Colonic mucosa (tissue), 4 donors: ENCODE measurements at regions not wholly inside any gene's neighbourhood (a gene's known extent, or its start where the extent isn't known, plus 50 kb on each side); places are given as distances from the start of the nearest gene placed in this dataset.

ENCODE experiments used
- DNase-seq: peaks from one replicate; pipeline ENCODE4 v3.0.0-alpha.2; 2020
- H3K27ac ChIP-seq: fragments of 200-600 bp; one replicate; pipeline ENCODE4 v1.8.0; 2021
- H3K27me3 ChIP-seq: fragments of 200-600 bp; one replicate; pipeline ENCODE4 v1.8.0; 2021
- H3K36me3 ChIP-seq: fragments of 200-600 bp; one replicate; pipeline ENCODE4 v1.8.0; 2021
- H3K4me1 ChIP-seq: fragments of 200-600 bp; one replicate; pipeline ENCODE4 v1.8.0; 2021; ENCODE audit warnings: mild to moderate bottlenecking
- H3K4me3 ChIP-seq: fragments of 200-600 bp; one replicate; pipeline ENCODE4 v1.8.0; 2021
- H3K9ac ChIP-seq, 2 donors: one replicate each; pipeline ENCODE4 v1.7.0; 2013; ENCODE audit warnings: control low read depth in 2 of 2, low read depth in 2 of 2, low read length in 2 of 2
- H3K9me3 ChIP-seq: fragments of 200-600 bp; one replicate; pipeline ENCODE4 v1.8.0; 2021
- CTCF ChIP-seq: fragments of 200-600 bp; IDR thresholded peaks from one replicate; pipeline ENCODE4 v1.8.0; 2022; ENCODE audit warnings: antibody characterized with exemption, mild to moderate bottlenecking
- intact Hi-C: fragments of 100-400 bp; cut with DNase I; formaldehyde crosslinking; loops from one replicate; pipeline ENCODE4 v1.14.1; 2022
- donor health status: healthy.
- donor health status: DM: no; HTN: no; CAD: no.
- donor health status: DM: no; HTN: no; CAD: no.

DNA sequence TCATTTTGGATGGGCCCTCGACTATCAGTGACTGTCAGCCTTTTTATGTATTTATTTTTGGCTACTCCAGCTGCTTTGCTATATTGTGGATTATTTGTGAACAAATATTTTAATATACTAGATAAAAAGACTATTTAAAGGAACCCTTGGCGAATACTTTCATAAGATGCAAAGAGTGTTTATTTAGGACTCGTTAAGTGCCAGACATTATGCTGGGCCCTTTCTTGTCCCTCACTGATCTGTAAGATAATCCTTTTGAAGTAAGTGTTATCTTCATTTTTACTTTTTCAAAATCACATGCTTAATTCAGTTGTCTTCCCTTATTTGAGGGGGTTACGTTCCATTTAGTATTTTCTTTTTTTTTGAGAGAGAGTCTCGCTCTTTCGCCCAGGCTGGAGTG lies 376.8 kb upstream of the C2CD4B start:
- DNase-seq = no peak
- Histone ChIP-seq H3K36me3 (no peaks in the 10 kb centered on the region), H3K9me3 (no peaks in the 10 kb centered on the region), H3K27me3 (no peaks in the 10 kb centered on the region), H3K4me3 (no peak overlapping the region), H3K9ac (no peak overlapping the region), H3K27ac (no peak overlapping the region), H3K4me1 (no peaks in the 10 kb centered on the region)
- intact Hi-C loops = loop anchor here (10.0 kb wide), 1 partner anchor 147 kb away; the partner anchor contains the start of gene TLN2
- no peak for TF ChIP-seq CTCF

GRCh38 chr15:62544446-62544845 lies 379.4 kb upstream of the C2CD4B start:
- Histone ChIP-seq H3K4me1 (no peaks in the 10 kb centered on the region), H3K9ac (no peak overlapping the region), H3K36me3 (no peaks in the 10 kb centered on the region), H3K9me3 (no peaks in the 10 kb centered on the region), H3K27me3 (no peaks in the 10 kb centered on the region), H3K4me3 (no peak overlapping the region), H3K27ac (no peak overlapping the region)
- DNase-seq = no peak
- no peak for TF ChIP-seq CTCF
- intact Hi-C loops = loop anchor here (10.0 kb wide), 1 partner anchor 150 kb away; the partner anchor contains the start of gene TLN2

GRCh38 chr15:62545467-62546227 lies 380.6 kb upstream of the C2CD4B start:
- Histone ChIP-seq H3K4me1 (no peaks in the 10 kb centered on the region), H3K27me3 (no peaks in the 10 kb centered on the region), H3K36me3 (no peaks in the 10 kb centered on the region), H3K27ac (no peak overlapping the region), H3K4me3 (no peak overlapping the region), H3K9ac (peak overlapping the region in 1 of 2 donors; percentile 35), H3K9me3 (no peaks in the 10 kb centered on the region)
- no peak for TF ChIP-seq CTCF
- DNase-seq = peak; percentile 59
- intact Hi-C loops = loop anchor here (10.0 kb wide), 1 partner anchor 151 kb away; the partner anchor contains the start of gene TLN2

- intact Hi-C loops = loop anchor here (10.0 kb wide), 1 partner anchor 152 kb away; the partner anchor contains the start of gene TLN2
- no peak overlapping the region for H3K9ac ChIP-seq
- H3K4me1 ChIP-seq = no peaks in the 10 kb centered on the region
- H3K27ac ChIP-seq = no peak overlapping the region
- no peaks in the 10 kb centered on the region for H3K9me3 ChIP-seq
- no peaks in the 10 kb centered on the region for H3K27me3 ChIP-seq
- H3K36me3 ChIP-seq = no peaks in the 10 kb centered on the region
- no peak for DNase-seq
- TF ChIP-seq CTCF = no peak
- H3K4me3 ChIP-seq = no peak overlapping the region
Observed at GRCh38 chr15:62546628-62547027, 381.5 kb upstream of the C2CD4B start.

DNA sequence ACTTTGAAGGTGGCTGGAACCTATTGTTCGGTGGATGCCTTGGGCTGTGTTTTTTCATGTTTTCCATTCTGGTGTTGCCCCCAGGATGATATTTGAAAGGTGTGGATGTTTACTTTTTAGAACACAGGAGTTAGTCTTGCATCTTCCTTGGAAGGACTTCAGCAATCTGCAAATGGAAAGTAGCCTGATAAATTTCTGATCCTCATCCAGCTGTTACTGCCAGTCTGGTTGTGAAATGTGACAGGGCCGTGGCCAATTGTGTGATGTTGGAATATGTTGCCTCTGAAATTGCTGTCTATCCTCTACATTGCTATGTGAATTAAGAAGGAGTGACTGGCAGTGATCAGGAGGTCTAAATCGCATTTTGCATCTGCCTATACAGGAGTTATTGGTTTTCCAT lies 382.5 kb upstream of the C2CD4B start:
- Histone ChIP-seq H3K27ac (no peak overlapping the region), H3K27me3 (no peaks in the 10 kb centered on the region), H3K9me3 (no peaks in the 10 kb centered on the region), H3K9ac (no peak overlapping the region), H3K4me3 (no peak overlapping the region), H3K36me3 (no peaks in the 10 kb centered on the region), H3K4me1 (no peaks in the 10 kb centered on the region)
- TF ChIP-seq CTCF = no peak
- DNase-seq = no peak
- intact Hi-C loops = loop anchor here (10.0 kb wide), 1 partner anchor 153 kb away; the partner anchor contains the start of gene TLN2
